Sciatic nerve (tissue), 2 donors: ENCODE measurements at regions not wholly inside any gene's neighbourhood (a gene's known extent, or its start where the extent isn't known, plus 50 kb on each side); places are given as distances from the start of the nearest gene placed in this dataset. TPM values are rescaled to one million over a fixed set of nuclear protein-coding genes. Genes with fewer than 3 reads are reported as not detected.

Experiments used
- ATAC-seq: fragments of 200-7000 bp; cut with Tn5 transposase; one replicate; pipeline ENCODE4 v1.9.1; 2020; ENCODE audit warnings: mild to moderate bottlenecking, moderate library complexity
- DNase-seq: peaks from one replicate; pipeline ENCODE4 v3.0.0-alpha.2; 2020; ENCODE audit warnings: low spot score
- intact Hi-C: fragments of 100-400 bp; cut with DNase I; formaldehyde crosslinking; loops from one replicate; pipeline ENCODE4 v1.14.2; 2022
- microRNA-seq: library from miRNA; unstranded; fragments of <30 nt; microRNA quantifications from one replicate; pipeline ENCODE4 v1.2.0, GENCODE V29; 2020
- donor health status: DM: no; HTN: no; CAD: no.
- donor health status: DM: no; HTN: no; CAD: no.

- no peak for DNase-seq
- intact Hi-C loops = no loop called here
- ATAC-seq = no peak
Observed at GRCh38 chr4:147428583-147428982, 52.3 kb upstream of the EDNRA start.

- intact Hi-C loops = no loop called here
- no peak for ATAC-seq
- DNase-seq = no peak
Observed at GRCh38 chr4:147430111-147430510, 50.8 kb upstream of the EDNRA start.

Small RNA genes in the stretch of these regions (microRNA-seq; reads per million reads assigned to microRNA genes)
- not detected for gene MIR548G
